ENCODE measurements at regions not wholly inside any gene's neighbourhood (a gene's known extent, or its start where the extent isn't known, plus 50 kb on each side); places are given as distances from the start of the nearest gene placed in this dataset.

GRCh38 chr2:189293164-189293563 lies 113.6 kb upstream of the COL5A2 start:
- no peak for TF ChIP-seq CTCF (IDR thresholded peaks at IDR 0.05)
- TF ChIP-seq POLR2A (IDR thresholded peaks at IDR 0.05): no peak

Data from heart left ventricle (tissue), 13 donors.